ENCODE measurements at regions not wholly inside any gene's neighbourhood (a gene's known extent, or its start where the extent isn't known, plus 50 kb on each side); places are given as distances from the start of the nearest gene placed in this dataset.

DNA sequence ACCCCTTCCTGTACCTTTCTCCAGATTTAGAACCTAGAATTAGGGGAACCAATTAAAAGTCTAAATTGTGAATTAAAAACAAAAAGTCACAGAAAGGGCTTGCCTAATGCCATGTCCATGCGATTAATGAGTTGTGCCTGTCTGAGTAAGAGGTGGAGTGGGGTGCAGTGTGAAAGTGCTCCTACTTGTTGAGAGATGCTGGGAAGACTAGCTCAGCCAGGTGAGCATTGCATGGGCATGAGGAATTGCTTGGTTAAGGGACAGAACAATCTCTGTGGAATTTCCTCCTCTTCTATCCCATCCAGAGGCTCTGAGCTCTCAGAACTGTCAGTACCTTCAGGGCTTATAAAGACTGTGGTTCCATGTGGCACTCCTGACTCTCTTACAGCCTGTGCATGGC is 159.0 kb upstream of the UBL3 start:
- no peaks in the 10 kb centered on the region; the same call in 1 of the 2 replicates for H3K27me3 ChIP-seq (ENCODE audit: insufficient read depth)
- WGBS (ENCODE audit: low lambda C conversion rate): 87% methylated on average over 1 of the region's 1 CpG
- no peaks in the 10 kb centered on the region for H3K9me2 ChIP-seq
- no peak overlapping the region for H3K4me3 ChIP-seq (ENCODE audit: low read depth in 2 of 2, low read length in 1 of 2)
- H3K9ac ChIP-seq: no peak overlapping the region
- H3K79me2 ChIP-seq (ENCODE audit: insufficient read depth): no peaks in the 10 kb centered on the region
- no peaks in the 10 kb centered on the region; a peak in 1 of 4 replicates for H3K4me1 ChIP-seq (ENCODE audit: control insufficient read depth in 1 of 2, insufficient read depth in 2 of 2, low read depth in 1 of 2, low read length in 1 of 2)
- no peaks in the 10 kb centered on the region for H3K9me3 ChIP-seq
- H3K27ac ChIP-seq (ENCODE audit: low read depth in 2 of 2, low read length in 1 of 2): no peak overlapping the region
- H4K20me1 ChIP-seq (ENCODE audit: insufficient read depth): no peaks in the 10 kb centered on the region
- ChIA-PET POLR2A (no interaction called here), CTCF (interaction anchor here (1.5 to 1.8 kb wide), 2 partner anchors 86 to 501 kb away, joined by 3 to 5 read pairs; no protein-coding TSS in a partner anchor)
- H2AFZ ChIP-seq (ENCODE audit: low read depth): no peak overlapping the region
- no peak for DNase-seq
- no peak overlapping the region for H3K4me2 ChIP-seq
- no peaks in the 10 kb centered on the region for H3F3A ChIP-seq (replicated peaks; ENCODE audit: insufficient read depth)
- H3K36me3 ChIP-seq (replicated peaks in 1 of 2; ENCODE audit: control insufficient read depth in 1 of 2, insufficient read depth in 2 of 2, low read length in 1 of 2): no peaks in the 10 kb centered on the region
- no peak for TF ChIP-seq NFIC (IDR thresholded peaks at IDR 0.05; ENCODE audit: borderline replicate concordance)
- TF ChIP-seq GABPA (IDR thresholded peaks at IDR 0.05; ENCODE audit: low read depth): no peak
- no peak for TF ChIP-seq FOSL2 (IDR thresholded peaks at IDR 0.05; ENCODE audit: borderline replicate concordance, low read depth)
- TF ChIP-seq, protein P1, sequence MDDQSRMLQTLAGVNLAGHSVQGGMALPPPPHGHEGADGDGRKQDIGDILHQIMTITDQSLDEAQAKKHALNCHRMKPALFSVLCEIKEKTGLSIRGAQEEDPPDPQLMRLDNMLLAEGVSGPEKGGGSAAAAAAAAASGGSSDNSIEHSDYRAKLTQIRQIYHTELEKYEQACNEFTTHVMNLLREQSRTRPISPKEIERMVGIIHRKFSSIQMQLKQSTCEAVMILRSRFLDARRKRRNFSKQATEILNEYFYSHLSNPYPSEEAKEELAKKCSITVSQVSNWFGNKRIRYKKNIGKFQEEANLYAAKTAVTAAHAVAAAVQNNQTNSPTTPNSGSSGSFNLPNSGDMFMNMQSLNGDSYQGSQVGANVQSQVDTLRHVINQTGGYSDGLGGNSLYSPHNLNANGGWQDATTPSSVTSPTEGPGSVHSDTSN (IDR thresholded peaks at IDR 0.05): no peak
- TF ChIP-seq JUND (IDR thresholded peaks at IDR 0.05): no peak

DNA sequence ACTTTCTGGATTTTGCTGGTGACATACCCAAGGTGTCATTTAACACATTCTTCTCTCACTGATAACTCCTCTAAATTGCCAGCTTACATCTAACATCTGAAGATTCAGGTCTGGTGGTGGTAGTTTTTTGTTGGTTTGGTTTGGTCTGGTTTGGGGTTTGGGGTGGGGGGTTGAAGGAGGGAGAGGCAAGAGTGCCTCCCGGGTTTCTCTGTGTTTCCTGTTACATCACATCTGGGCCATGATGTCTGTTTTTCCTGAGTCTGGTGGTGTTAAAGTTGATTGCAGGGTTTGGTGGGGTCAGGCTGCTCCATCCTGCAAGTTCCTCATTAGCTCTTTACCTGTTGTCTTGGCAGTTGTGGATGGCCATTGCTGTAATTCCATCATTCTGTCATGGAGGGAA is 155.8 kb upstream of the UBL3 start:
- ChIA-PET POLR2A (no interaction called here), CTCF (interaction anchor here (0.8 to 1.1 kb wide), 2 partner anchors 9 to 498 kb away, joined by 3 read pairs; no protein-coding TSS in a partner anchor)
- Histone ChIP-seq H3K36me3 (replicated peaks in 1 of 2; ENCODE audit: control insufficient read depth in 1 of 2, insufficient read depth in 2 of 2, low read length in 1 of 2) (no peaks in the 10 kb centered on the region), H3K9me3 (no peaks in the 10 kb centered on the region), H3K4me3 (ENCODE audit: low read depth in 2 of 2, low read length in 1 of 2) (no peak overlapping the region), H3K9ac (no peak overlapping the region), H3K27me3 (ENCODE audit: insufficient read depth) (no peaks in the 10 kb centered on the region), H2AFZ (ENCODE audit: low read depth) (no peak overlapping the region), H3K9me2 (no peaks in the 10 kb centered on the region), H4K20me1 (ENCODE audit: insufficient read depth) (no peaks in the 10 kb centered on the region), H3K27ac (ENCODE audit: low read depth in 2 of 2, low read length in 1 of 2) (no peak overlapping the region), H3K4me1 (ENCODE audit: control insufficient read depth in 1 of 2, insufficient read depth in 2 of 2, low read depth in 1 of 2, low read length in 1 of 2) (peaks cover 0 to 4% of the 10 kb centered on the region in 2 experiments; a peak in 1 of 4 replicates), H3F3A (replicated peaks; ENCODE audit: insufficient read depth) (peaks cover 3% of the 10 kb centered on the region), H3K79me2 (ENCODE audit: insufficient read depth) (no peaks in the 10 kb centered on the region), H3K4me2 (no peak overlapping the region)
- 92% methylated on average over 1 of the region's 1 CpG for WGBS (ENCODE audit: low lambda C conversion rate)
- no peak for DNase-seq
- TF ChIP-seq, protein P2, sequence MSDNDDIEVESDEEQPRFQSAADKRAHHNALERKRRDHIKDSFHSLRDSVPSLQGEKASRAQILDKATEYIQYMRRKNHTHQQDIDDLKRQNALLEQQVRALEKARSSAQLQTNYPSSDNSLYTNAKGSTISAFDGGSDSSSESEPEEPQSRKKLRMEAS (IDR thresholded peaks at IDR 0.05; ENCODE audit: low read depth): no peak
- TF ChIP-seq EZH2phosphoT487 (IDR thresholded peaks at IDR 0.05; ENCODE audit: borderline replicate concordance, low read depth): no peak
- TF ChIP-seq, protein P3, sequence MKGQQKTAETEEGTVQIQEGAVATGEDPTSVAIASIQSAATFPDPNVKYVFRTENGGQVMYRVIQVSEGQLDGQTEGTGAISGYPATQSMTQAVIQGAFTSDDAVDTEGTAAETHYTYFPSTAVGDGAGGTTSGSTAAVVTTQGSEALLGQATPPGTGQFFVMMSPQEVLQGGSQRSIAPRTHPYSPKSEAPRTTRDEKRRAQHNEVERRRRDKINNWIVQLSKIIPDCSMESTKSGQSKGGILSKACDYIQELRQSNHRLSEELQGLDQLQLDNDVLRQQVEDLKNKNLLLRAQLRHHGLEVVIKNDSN (IDR thresholded peaks at IDR 0.05; ENCODE audit: borderline replicate concordance, low read depth): no peak
- TF ChIP-seq EP300 (IDR thresholded peaks at IDR 0.05; ENCODE audit: borderline replicate concordance in 1 of 2, low read depth in 1 of 2, low read length in 1 of 2): no peak

DNA sequence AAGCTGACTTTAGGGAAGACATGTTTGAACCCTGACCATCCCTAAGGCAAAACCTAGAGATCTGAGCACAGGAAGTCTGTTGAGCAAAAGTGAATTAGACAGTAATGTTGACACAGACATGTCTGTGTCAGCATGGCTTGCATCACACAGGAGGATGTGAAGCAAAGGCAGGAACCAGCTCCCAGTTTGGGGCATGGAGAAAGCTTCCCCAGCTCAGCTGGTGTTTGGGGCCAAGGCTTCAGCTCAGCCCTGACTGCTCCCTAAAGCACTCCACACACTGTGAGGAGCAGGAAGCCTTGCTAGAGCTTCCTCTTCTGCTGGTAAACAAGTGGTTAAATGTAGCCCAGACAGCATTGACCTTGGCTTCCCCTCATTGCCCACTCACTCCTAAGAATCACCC is 153.8 kb upstream of the UBL3 start:
- CTCF ChIA-PET: no interaction called here
- Histone ChIP-seq H3K36me3 (replicated peaks in 1 of 2; ENCODE audit: control insufficient read depth in 1 of 2, insufficient read depth in 2 of 2, low read length in 1 of 2) (no peaks in the 10 kb centered on the region), H3K9me3 (no peaks in the 10 kb centered on the region), H2AFZ (ENCODE audit: low read depth) (no peak overlapping the region), H4K20me1 (ENCODE audit: insufficient read depth) (no peaks in the 10 kb centered on the region), H3K4me3 (ENCODE audit: low read depth in 2 of 2, low read length in 1 of 2) (no peak overlapping the region), H3F3A (replicated peaks; ENCODE audit: insufficient read depth) (peaks cover 3% of the 10 kb centered on the region), H3K27me3 (ENCODE audit: insufficient read depth) (no peaks in the 10 kb centered on the region), H3K4me2 (no peak overlapping the region), H3K27ac (ENCODE audit: low read depth in 2 of 2, low read length in 1 of 2) (no peak overlapping the region), H3K9ac (no peak overlapping the region), H3K79me2 (ENCODE audit: insufficient read depth) (no peaks in the 10 kb centered on the region), H3K4me1 (ENCODE audit: control insufficient read depth in 1 of 2, insufficient read depth in 2 of 2, low read depth in 1 of 2, low read length in 1 of 2) (peaks cover 0 to 4% of the 10 kb centered on the region in 2 experiments; a peak in 1 of 4 replicates), H3K9me2 (no peaks in the 10 kb centered on the region)
- POLR2A ChIA-PET: no interaction called here
- no peak for DNase-seq
- TF ChIP-seq POLR2AphosphoS5 (IDR thresholded peaks at IDR 0.05; ENCODE audit: low read depth, low read length): no peak
- TF ChIP-seq, protein P4, sequence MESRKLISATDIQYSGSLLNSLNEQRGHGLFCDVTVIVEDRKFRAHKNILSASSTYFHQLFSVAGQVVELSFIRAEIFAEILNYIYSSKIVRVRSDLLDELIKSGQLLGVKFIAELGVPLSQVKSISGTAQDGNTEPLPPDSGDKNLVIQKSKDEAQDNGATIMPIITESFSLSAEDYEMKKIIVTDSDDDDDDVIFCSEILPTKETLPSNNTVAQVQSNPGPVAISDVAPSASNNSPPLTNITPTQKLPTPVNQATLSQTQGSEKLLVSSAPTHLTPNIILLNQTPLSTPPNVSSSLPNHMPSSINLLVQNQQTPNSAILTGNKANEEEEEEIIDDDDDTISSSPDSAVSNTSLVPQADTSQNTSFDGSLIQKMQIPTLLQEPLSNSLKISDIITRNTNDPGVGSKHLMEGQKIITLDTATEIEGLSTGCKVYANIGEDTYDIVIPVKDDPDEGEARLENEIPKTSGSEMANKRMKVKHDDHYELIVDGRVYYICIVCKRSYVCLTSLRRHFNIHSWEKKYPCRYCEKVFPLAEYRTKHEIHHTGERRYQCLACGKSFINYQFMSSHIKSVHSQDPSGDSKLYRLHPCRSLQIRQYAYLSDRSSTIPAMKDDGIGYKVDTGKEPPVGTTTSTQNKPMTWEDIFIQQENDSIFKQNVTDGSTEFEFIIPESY (IDR thresholded peaks at IDR 0.05; ENCODE audit: borderline replicate concordance, low read depth): no peak
- TF ChIP-seq, protein P2 (IDR thresholded peaks at IDR 0.05; ENCODE audit: low read depth): no peak
- no peak for TF ChIP-seq FOSL2 (IDR thresholded peaks at IDR 0.05; ENCODE audit: borderline replicate concordance, low read depth)
- no peak for TF ChIP-seq RCOR1 (IDR thresholded peaks at IDR 0.05; ENCODE audit: low read length)
- TF ChIP-seq MEF2A (IDR thresholded peaks at IDR 0.05; ENCODE audit: borderline replicate concordance, low read depth): no peak
- no peak for TF ChIP-seq GABPA (IDR thresholded peaks at IDR 0.05; ENCODE audit: low read depth)
- TF ChIP-seq, protein P5, sequence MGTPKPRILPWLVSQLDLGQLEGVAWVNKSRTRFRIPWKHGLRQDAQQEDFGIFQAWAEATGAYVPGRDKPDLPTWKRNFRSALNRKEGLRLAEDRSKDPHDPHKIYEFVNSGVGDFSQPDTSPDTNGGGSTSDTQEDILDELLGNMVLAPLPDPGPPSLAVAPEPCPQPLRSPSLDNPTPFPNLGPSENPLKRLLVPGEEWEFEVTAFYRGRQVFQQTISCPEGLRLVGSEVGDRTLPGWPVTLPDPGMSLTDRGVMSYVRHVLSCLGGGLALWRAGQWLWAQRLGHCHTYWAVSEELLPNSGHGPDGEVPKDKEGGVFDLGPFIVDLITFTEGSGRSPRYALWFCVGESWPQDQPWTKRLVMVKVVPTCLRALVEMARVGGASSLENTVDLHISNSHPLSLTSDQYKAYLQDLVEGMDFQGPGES (IDR thresholded peaks at IDR 0.05; ENCODE audit: low read depth, low read length): no peak

Measured in SK-N-SH (cell line).